ENCODE measurements at regions not wholly inside any gene's neighbourhood (a gene's known extent, or its start where the extent isn't known, plus 50 kb on each side); places are given as distances from the start of the nearest gene placed in this dataset.

DNA sequence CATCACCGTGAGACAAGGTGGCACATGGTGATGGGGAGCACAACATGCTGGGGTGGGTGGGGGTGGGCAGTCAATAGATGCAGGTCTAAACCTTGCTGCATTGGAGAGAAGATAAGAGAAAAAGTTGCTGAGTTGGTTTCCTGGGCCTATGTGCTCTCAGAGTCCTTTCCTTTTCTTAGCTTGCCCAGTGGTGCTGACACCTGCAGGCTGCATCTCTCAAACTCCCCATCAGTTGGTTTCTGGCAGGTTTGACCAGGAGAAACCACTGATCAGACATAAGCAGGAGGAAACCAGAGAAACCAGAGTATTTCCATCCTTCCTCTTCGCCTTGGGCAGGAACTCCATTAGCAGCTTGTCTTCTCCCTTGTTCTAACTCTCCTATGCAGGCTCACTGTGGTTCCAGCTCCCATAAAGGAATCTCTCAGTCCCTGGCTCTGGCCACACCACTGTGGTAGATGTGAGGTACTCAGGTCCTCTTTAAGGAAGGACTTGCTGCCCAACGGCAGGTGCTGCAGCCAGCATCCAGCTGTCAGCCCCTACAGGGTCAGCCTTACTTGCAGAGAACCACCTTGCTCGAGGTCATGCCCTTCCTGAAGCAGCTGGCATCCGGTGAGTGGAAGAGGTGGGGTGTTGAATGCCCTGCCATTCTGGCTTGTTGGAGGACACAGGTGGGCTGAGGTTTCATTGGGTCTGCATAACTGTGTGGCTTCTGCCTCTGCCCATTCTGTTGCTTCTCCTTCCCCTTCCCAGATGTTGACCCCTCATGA is 172.3 kb upstream of the ANKRD28 start:
- Histone ChIP-seq H3K9me3 (ENCODE audit: low read length) (no peaks in the 10 kb centered on the region), H3K36me3 (ENCODE audit: insufficient read depth, low read length) (no peaks in the 10 kb centered on the region), H3K4me3 (ENCODE audit: low read length) (no peak overlapping the region), H3F3A (ENCODE audit: insufficient read depth, low read length, poor library complexity, severe bottlenecking) (no peaks in the 10 kb centered on the region), H4K20me1 (ENCODE audit: insufficient read depth) (no peaks in the 10 kb centered on the region), H2AFZ (ENCODE audit: low read depth, low read length) (no peak overlapping the region), H3K27me3 (ENCODE audit: insufficient read depth, low read depth, low read length) (no peaks in the 10 kb centered on the region), H3K79me2 (replicated peaks; ENCODE audit: insufficient read depth, low read length) (no peaks in the 10 kb centered on the region), H3K9ac (ENCODE audit: low read length) (no peak overlapping the region), H3K9me2 (ENCODE audit: insufficient read depth, low read length) (no peaks in the 10 kb centered on the region), H3K4me2 (ENCODE audit: low read length) (no peak overlapping the region), H3K27ac (ENCODE audit: low read length) (no peak overlapping the region)
- no peak for TF ChIP-seq MXI1 (conservative IDR thresholded peaks at IDR 0.05; ENCODE audit: poor library complexity, severe bottlenecking)
- no peak for TF ChIP-seq TAF1 (IDR thresholded peaks at IDR 0.05; ENCODE audit: low read depth)
- no peak for TF ChIP-seq RAD21 (conservative IDR thresholded peaks at IDR 0.05)
- no peak for TF ChIP-seq REST (IDR thresholded peaks at IDR 0.05; ENCODE audit: borderline replicate concordance)
- TF ChIP-seq, protein P1, sequence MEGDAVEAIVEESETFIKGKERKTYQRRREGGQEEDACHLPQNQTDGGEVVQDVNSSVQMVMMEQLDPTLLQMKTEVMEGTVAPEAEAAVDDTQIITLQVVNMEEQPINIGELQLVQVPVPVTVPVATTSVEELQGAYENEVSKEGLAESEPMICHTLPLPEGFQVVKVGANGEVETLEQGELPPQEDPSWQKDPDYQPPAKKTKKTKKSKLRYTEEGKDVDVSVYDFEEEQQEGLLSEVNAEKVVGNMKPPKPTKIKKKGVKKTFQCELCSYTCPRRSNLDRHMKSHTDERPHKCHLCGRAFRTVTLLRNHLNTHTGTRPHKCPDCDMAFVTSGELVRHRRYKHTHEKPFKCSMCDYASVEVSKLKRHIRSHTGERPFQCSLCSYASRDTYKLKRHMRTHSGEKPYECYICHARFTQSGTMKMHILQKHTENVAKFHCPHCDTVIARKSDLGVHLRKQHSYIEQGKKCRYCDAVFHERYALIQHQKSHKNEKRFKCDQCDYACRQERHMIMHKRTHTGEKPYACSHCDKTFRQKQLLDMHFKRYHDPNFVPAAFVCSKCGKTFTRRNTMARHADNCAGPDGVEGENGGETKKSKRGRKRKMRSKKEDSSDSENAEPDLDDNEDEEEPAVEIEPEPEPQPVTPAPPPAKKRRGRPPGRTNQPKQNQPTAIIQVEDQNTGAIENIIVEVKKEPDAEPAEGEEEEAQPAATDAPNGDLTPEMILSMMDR (IDR thresholded peaks at IDR 0.05; ENCODE audit: poor library complexity, severe bottlenecking), result no peak
- TF ChIP-seq SMC3 (conservative IDR thresholded peaks at IDR 0.05; ENCODE audit: poor library complexity), result no peak
- TF ChIP-seq EP300 (conservative IDR thresholded peaks at IDR 0.05; ENCODE audit: poor library complexity, severe bottlenecking), result no peak
- TF ChIP-seq EZH2 (IDR thresholded peaks at IDR 0.05; ENCODE audit: borderline replicate concordance, insufficient read depth, low read length, poor library complexity, severe bottlenecking), result no peak
- TF ChIP-seq POLR2AphosphoS5 (IDR thresholded peaks at IDR 0.05), result no peak

- Histone ChIP-seq H3K4me2 (ENCODE audit: low read length) (no peak overlapping the region), H3K36me3 (ENCODE audit: insufficient read depth, low read length) (no peaks in the 10 kb centered on the region), H3K9me2 (ENCODE audit: insufficient read depth, low read length) (no peaks in the 10 kb centered on the region), H3K27ac (ENCODE audit: low read length) (no peak overlapping the region), H3F3A (ENCODE audit: insufficient read depth, low read length, poor library complexity, severe bottlenecking) (no peaks in the 10 kb centered on the region), H3K79me2 (replicated peaks; ENCODE audit: insufficient read depth, low read length) (no peaks in the 10 kb centered on the region), H3K4me3 (ENCODE audit: low read length) (no peak overlapping the region), H3K9me3 (ENCODE audit: low read length) (no peaks in the 10 kb centered on the region), H4K20me1 (ENCODE audit: insufficient read depth) (no peaks in the 10 kb centered on the region), H2AFZ (ENCODE audit: low read depth, low read length) (no peak overlapping the region), H3K9ac (ENCODE audit: low read length) (no peak overlapping the region), H3K27me3 (ENCODE audit: insufficient read depth, low read depth, low read length) (no peaks in the 10 kb centered on the region)
- TF ChIP-seq POLR2AphosphoS5 (IDR thresholded peaks at IDR 0.05), result no peak
- TF ChIP-seq, protein P1 (IDR thresholded peaks at IDR 0.05; ENCODE audit: poor library complexity, severe bottlenecking), result no peak
- no peak for TF ChIP-seq REST (IDR thresholded peaks at IDR 0.05; ENCODE audit: borderline replicate concordance)
- TF ChIP-seq TAF1 (IDR thresholded peaks at IDR 0.05; ENCODE audit: low read depth), result no peak
- no peak for TF ChIP-seq RAD21 (conservative IDR thresholded peaks at IDR 0.05)
- TF ChIP-seq EZH2 (IDR thresholded peaks at IDR 0.05; ENCODE audit: borderline replicate concordance, insufficient read depth, low read length, poor library complexity, severe bottlenecking), result no peak
- TF ChIP-seq EP300 (conservative IDR thresholded peaks at IDR 0.05; ENCODE audit: poor library complexity, severe bottlenecking), result no peak
- no peak for TF ChIP-seq MXI1 (conservative IDR thresholded peaks at IDR 0.05; ENCODE audit: poor library complexity, severe bottlenecking)
- TF ChIP-seq SMC3 (conservative IDR thresholded peaks at IDR 0.05; ENCODE audit: poor library complexity), result no peak
Measured at GRCh38 chr3:15973414-15973813, 175.6 kb upstream of the ANKRD28 start.
